ENCODE measurements at regions not wholly inside any gene's neighbourhood (a gene's known extent, or its start where the extent isn't known, plus 50 kb on each side); places are given as distances from the start of the nearest gene placed in this dataset.
"Not testable (repeated sequence)": the region's sequence is repeated elsewhere in the genome, so short reads cannot be mapped to it uniquely, and the experiment has no call there.

DNA sequence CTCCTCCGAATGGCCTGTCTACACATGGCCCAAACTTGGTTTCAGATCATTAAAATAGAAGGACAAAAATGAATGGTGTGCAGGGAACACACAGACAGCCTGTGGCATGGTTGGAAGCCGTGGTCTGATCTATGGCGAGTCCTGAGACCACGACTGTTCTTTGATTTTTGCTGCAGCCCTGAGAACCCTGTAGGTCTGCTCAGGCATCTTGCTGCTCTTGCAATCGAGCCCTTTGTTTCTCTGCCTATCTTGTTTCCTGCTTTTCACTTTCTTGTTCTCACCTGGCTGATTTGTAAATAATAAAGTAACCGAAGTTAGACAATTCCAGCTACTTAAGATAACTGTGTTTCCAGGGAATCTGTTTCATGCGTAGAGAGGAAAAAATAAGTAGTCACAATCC, 54.1 kb upstream of the NBPF9 start:
- not testable (repeated sequence) for DNase-seq

DNA sequence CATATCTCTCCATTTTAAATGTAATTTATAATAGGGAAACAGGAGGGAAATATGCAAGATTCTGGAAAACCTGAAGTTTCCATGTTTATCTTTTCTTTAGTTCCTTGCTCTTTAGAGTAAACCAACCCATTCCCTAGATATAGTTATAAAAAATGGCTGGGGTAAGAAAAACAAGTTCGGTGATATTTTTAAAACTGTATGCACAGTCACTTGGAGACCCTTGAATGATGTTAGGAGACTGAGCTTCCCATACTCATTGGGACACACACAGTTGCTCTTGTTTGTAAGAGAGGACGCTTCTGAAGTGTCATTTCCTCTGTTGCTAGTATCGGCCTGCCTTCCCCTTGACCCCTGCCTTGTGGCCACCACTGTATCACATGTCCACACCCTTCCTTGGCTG, 55.0 kb upstream of the NBPF9 start:
- DNase-seq = not testable (repeated sequence)

DNA sequence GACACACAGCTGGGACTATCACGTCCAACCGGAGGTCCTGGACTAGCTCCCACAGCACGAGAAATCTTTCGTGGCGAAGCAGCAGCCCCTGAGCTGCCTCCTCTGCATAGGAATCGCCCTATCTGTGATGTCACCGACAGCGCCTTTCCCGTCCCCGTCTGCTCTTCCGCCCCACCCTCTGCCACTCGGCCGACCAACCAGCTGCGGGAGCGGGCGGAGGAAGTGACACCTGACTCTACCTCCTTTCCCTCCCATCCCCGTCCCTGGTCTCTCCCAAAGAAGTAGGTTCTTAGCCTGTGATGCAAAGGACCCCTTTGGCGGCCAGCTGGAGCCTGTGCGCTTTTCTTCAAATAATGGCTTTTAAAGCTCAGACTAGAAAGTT, 59.7 kb upstream of the NBPF9 start:
- not testable (repeated sequence) for DNase-seq

DNA sequence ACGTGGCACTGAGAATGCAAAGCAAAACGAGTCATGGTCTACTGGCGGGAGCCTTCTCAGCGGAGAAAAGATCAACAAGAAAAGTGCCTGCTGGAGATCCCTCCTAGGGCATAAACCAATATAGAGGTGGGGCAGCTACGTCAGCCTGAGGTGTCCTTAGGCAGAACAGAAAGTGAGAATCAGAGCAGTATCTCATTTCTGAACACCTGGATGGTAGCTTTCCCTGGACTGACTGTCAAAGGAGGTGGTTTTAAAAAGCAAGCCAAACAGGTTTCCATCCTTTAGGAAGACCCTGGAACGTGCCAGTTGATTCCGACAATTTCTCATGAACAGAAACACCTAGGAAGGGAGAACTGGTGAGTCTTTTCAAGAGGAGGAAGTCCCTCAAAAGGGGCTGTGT, 71.4 kb upstream of the NBPF9 start:
- DNase-seq = not testable (repeated sequence)

DNA sequence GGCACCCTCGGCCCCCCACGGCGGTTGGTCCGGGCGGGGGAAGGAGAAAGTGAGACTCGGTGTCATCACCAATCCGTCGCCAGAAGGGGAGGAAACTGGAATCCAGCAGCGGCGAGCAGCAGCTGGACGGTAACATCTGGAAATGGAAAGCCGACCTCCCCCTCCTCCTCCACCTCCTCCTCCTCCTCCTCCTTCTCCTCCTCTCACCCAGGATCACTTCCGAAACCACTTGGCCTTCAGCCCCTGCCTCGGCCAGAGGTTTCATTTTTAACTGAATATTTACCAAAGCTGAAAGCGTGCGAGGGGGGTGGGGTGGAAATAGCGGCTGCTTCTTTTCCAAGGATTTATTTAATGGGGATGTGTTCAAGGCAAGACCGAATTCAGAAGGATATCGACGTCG, 72.5 kb upstream of the NBPF9 start:
- not testable (repeated sequence) for DNase-seq

DNA sequence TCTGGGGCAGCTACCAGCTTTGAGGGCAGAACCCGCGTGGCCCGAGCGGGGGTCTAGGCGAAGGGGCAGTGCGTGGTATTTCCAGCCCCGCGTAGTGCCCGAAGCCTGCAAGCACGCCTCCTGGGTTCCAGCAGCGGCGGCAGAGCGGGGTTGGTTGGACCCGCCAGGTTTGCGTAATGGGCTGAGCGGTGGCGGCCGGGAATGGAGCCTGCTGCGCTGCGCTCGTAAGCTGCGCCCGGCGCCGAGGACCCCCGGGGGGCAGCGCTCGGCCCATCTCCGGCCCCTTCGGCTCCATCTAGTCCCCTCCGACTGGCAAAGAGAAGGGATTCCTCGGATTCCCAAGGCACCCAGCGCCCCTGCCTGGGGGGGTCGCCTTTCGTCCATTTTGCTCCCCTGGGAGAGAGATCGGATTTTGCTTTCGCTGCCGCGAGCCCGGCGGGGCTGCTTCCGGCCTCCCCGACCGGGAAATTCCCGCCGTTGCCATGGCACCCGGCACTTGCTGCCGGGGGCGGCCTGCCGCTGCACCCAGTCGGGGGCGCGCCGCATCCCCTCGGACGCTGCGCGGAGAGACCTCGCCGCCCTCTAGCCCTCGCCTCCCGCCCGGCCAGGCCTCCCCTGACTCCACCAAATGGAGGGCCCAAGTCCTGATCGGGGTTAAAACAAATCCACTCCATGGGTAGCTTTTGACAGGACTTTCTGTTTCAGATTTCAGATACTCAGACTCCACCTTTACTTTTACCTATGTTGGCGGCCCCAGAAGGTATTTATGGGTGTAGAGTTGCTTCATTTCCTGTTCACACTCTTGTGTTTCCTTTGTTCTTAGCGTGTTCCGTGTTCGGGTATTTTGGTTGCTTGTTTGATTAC, 73.3 kb upstream of the NBPF9 start:
- peak; percentile 52 for DNase-seq

DNA sequence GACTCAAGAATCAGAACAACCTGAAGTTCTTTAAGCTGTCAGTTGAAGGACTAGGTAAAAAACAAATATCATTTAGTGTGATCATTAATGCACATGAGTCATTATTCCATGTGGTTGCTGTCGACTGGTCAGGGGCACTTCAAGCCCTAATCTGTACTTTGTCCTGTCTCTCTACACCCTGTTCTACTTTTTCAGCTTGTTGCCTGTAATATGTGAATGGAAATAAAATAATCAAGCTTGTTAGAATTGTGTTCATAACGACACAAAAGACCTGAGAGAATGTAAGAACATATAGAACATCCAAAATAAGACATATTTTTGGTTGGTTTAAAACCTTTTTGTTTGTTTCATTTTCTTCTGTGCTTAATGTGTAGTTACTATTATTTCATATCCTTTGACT, 87.4 kb upstream of the NBPF9 start:
- DNase-seq = not testable (repeated sequence)

DNA sequence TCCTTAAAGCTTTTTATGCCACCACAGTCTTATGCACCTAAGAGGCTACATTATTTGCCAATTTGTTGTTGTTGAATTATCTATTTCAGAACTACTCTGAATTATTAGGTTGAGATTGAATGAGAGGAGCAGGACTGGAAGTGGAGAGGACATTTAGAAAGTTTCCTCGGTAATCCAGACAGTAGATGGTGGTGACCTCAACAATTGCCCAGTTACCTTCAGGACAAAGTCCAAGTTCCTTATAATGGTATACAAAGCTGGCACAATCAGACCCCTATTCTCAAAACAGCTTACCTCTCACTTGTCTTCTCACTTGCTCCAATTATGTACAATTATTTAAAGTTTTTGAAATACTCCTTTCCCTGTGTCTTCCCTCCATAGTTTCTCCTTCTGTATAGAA, 93.3 kb upstream of the NBPF9 start:
- DNase-seq = not testable (repeated sequence)

DNA sequence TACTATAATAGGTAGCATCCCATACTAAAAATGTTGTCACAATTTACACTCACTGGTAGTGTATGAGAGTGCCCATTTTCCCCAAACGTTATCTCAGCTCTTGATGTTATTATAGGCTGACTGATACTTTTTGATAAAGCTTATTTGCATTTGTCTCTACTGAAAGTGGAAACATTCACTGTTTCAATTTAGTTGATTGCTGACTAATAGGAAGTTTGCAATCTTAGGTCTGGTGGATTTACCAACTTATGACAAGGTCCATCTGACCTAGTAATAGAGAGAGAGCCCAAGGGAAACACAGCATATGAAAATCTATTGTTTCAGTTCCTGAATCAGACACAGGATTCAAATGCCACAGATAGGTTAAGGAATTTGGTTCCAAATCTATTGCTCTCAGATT, 97.2 kb upstream of the NBPF9 start:
- not testable (repeated sequence) for DNase-seq

DNA sequence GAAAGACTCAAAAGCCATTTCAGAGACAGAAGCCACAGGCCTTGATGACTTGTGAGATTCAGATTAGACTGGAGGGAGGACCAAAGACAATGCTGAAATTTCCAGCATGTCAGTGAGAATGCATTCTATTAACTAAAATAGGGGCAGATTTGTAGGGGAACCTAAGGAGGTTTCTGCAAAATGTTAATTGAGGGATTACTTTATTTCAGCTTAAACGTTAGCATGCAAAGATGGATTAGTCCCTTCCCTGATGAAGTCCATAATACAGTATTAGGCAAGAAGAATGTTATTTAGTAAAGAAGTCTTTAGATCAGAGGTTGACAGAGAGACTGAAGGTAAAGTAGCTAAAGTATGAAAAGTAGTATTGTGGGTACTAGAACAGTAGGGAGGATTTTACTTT, 98.9 kb upstream of the NBPF9 start:
- not testable (repeated sequence) for DNase-seq

DNA sequence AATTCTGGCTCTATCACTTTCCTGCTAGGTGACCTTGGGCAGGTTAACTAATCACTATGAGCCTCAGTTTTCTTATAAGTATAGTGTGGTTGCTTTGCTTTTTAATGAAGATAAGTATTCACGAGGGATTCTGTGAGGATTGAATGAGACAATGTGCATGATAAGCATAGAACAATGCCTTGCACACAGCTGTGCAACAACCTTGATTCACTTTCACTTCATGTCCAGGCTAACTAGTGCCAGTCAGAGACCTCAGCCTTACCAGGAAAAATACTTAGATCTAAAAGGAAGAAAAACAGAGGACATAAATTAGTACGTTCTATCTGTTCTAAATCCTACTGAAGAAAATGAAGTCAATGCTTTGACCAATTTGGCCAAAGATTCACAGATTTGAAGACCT, 101.0 kb upstream of the NBPF9 start:
- not testable (repeated sequence) for DNase-seq

DNA sequence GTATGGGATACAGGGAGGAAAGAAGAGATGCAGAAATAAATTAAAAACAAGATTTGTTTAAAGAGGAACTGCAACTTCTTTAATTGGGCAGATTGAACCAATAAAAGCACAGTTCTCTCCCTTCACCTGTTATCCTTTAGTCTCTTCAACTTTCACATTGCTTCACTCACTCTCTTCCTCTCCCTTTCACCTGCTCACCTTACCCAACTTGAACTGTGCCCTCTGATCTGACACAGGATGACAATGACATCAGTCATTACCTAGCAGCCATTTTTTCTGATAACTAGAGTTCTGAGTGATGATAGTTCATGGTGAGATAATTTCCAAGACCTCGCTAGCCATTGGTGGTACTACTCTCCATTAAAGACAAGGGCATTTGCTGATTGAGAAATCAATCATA, 105.5 kb upstream of the NBPF9 start:
- DNase-seq = not testable (repeated sequence)

DNA sequence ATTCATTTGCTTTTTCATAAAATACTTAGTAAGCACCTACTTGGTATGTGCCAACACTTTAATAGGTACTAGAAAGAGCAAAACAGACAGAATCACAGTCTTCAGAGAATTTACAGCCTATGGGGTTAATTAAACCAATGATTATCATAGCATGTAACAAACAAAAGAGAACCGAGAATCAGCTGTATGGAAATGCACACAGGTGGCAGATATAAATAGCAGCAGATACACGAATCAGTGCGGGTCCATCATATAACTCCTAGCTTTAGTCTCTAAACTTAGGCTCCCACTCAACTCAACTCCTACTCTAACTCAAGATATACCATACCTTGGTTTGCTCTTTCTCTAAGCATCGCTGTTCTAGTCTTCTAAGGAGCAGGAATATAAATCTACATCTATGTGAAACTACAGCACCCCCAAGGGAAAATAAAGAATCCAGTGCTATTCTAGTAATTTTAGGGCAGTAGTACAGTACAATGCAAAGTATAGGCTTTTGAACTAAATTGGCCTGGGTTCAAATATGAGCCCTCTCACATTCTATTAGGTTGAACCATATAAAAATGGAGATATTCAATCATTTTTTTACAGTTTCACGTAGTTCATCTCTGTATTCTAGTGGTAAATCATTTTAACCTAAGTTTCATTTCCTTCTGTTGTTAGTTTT, 108.5 kb upstream of the NBPF9 start:
- DNase-seq = not testable (repeated sequence)

DNA sequence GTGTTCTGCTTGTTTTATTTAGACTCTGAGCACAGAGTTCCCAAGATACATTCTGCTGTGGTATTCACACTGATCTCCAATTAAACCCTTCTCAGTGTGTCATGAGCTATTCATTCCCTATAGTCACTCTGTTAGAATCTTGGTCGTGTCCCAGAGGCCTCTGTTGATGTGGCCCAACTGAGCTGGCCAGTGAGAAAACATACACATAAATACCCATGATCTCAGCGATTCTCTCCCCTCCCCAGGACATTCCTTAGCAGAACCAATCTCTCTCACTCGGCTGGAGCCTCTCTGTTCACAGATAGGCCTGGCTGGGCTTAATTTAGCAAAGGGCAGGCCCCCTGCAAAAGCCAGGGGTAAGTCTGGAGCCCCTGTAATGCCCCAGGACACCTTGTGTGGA, 109.6 kb upstream of the NBPF9 start:
- DNase-seq = not testable (repeated sequence)

DNA sequence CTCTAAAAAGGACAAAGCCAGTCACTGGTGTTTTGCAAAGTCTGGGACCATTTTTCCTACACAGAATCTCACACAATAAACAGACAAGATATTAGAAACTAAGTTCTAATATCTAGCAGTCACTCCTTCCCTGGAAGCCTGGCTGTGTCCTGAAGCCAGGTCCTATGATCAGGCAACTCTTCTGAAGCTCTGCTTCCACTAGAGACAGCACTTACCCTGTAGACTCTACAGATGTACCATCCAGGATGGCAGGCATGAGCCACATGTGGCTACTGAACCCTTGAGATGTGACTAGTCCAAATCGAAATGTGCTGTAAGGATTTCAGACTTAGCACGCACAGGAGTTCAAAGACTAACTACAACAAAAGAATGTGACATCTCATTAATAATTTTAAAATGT, 110.3 kb upstream of the NBPF9 start:
- DNase-seq = not testable (repeated sequence)

DNA sequence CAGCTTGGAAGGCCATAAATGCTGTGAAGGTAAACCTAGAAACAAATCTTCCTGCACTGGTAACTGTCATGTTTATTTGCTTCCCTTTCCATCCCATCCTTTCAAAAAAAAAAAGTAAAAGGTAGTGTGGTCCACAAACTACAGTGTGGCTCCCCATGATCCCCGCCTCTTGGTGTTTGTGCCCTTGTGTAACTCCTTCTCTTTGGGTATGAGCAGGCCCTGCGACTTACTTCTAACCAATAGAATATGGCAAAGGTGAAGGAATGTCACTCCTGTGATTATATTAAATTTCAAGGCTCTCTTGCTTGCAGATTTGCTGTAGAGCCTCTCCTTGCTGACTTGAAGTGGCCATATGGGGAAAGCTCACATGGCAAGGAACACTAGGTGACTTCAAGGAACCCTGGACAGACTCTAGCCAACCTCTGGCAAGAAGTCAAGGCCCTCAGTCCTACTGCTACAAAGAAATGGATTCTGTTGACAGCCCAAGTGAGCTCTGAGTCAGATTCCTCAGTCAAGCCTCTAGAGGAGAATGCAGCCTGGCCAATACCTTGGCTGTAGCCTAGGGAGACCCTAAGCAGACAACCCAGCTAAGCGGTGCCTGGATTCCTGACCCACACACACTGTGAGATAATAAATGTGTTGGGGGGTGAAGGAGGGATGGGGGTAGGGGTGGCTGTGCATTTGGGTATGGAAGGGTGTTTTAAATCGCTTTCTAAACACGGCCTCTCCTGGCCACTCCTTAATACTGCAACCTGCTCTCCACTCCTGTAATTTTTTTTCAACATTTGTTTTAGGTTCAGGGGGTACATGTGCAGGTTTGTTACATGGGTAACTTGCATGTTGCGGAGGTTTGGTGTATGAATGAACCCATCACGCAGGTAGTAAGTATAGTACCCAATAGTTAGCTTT, 115.0 kb upstream of the NBPF9 start:
- not testable (repeated sequence) for DNase-seq

DNA sequence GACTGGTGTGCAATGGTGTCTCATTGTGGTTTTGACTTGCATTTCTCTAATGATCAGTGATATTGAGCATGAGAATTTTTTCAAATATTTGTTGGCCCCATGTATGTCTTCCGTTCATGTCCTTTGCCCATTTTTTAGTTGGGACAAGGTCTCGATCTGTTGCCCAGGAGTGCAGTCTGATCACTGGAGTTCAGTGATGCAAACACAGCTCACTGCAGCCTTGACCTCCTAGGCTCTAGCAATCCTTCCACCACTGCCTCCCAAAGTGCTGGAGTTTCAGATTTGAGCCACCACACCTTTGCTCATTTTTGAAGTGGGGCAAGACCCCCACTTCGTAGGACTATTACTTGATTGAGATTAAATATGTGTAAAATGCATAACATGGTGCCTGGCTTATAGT, 116.2 kb upstream of the NBPF9 start:
- DNase-seq = not testable (repeated sequence)

DNA sequence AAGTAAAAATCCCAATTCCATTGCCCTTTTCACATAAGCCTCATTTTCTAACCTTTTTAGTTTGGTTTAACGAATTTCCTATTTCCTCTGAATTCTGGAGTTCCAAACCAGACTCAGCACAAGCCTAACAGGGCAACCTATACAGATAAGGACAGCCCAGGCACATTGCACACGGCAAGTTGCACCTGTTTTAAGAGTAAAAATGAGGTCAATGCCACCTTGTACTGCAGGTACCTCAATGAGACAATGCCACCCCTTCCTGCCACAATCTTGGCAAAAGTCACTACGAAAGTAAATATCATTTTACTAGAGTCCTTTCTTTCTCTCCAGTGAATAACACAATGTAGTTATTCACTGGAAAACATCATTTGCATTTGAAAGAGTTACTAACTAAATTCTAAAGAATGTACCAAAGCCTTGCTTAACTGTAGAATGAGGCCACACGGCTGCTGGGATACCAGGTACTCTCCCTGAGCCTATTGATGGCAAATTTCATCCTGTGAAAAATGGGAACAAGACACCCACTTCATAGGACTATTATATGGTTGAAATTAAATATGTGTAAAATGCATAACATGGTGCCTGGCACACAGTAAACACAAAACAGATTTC, 117.2 kb upstream of the NBPF9 start:
- DNase-seq = not testable (repeated sequence)

DNA sequence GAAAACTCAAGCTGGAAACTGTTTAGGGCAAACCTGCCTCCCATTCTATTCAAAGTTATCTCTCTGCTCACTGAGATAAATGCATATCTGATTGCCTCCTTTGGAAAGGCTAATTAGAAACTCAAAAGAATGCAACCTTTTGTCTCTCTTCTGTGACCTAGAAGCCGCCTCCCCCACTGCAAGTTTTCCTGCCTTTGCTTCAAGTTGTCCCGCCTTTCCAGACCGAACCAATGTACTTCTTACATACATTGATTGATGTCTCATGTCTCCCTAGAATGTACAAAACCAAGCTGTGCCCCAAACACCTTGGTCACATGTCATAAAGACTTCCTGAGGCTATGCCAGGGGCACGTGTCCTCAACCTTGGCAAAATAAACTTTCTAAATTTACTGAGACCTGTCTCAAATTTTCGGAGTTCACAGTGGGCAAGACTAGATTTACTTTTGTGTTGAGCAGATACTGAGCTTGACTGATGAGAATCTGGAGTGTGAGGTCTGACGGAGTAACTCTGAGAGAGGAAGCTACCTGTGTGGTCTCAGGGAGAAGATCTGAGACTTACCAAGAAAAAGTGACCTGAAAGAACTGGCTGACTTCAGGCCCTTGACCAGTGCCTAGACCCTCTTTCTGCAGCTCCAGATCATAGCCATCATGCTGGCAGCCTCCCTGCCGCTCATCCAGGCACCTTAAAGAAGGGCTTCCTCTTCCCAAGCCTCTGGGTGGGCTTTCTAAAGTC, 124.7 kb upstream of the NBPF9 start:
- not testable (repeated sequence) for DNase-seq

DNA sequence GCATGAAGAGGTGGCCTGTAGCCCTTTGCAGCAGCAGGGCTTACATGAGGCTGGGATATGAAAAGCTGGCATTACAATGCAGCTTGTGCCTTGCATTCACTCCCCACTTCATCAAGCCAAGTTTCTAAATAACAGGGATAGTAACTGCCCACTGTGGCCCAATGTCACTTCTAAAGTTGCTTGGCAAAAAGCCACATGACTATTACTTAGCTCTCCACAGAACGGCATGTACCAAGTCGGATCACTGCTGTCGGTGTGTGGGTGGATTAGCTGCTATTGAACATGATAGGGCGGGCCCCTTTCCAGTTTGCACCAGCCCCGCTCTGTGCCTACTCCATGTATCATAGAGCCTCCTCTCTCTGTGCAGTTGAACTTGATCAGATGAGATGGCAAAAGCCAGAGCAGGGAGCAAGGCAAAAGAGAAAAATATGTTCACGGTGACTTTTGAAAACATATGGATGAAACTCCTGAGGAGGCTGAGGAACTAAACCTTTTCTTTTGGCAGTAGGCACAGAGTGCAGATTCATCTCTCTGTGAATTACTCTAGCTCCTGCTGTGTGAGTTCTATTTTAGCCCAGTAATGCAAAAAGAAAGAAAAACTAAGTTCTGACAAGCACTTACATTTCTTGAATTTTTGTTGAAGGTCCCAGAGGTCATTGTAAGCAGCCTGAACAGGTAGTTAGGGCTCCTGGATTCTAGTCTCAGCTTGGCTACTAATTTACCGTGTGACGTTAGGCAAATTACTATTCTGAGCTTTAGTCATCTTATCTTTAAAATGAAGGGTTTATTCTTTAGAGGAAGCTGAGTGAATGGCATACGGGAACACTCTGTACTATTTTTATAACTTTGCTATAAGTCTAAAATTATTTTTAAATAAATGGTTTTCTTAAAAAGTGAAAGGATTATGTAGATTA, 125.6 kb upstream of the NBPF9 start:
- DNase-seq = not testable (repeated sequence)

DNA sequence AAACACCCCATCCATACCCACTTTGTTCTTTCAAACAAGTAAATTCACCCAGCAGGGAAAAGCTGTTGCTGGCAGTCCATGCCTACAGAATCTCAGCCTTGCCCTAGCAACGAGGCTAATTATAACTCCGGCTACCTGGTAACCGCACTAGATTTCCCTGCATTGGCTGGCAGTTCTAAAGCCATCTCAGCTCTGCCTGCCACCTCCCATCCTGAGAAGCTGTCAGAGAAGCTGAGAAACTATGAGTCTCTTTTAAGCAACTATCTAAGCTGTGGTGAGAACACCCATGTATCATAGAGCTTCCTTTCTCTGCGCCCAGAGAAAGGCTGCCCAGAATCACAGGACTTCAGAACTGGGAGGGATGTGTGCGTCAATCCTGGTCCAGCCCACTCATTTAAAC, 126.5 kb upstream of the NBPF9 start:
- not testable (repeated sequence) for DNase-seq

Measured in effector CD8-positive, alpha-beta T cell (primary cell).